HuH-7.5 (cell line): ENCODE measurements at regions not wholly inside any gene's neighbourhood (a gene's known extent, or its start where the extent isn't known, plus 50 kb on each side); places are given as distances from the start of the nearest gene placed in this dataset.

Source experiments
- DNase-seq: peaks from one replicate; pipeline ENCODE4 v3.0.0; 2011; ENCODE audit warnings: low spot score

- DNase-seq: no peak
Observed at GRCh38 chr10:2728087-2728486, 339.3 kb upstream of the PFKP start.

DNA sequence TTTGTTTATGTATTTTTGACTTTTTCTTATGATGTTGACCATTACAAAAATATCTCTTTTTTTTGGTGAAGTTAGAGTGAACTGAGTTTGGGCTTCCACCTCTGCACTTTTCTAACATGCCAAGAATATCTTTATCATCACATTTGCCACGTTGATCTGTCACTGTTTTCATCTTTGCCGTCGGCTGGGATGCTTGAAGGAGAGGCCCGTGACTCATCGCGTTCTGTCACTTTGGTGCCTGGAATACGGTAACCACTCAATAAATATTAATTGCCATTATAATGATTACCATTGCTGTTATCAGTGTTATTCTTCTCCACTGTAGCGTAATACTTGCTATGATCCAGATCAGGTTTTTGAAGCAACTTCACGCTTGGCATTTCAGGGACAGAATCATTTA is 350.8 kb upstream of the PFKP start:
- DNase-seq: no peak

DNA sequence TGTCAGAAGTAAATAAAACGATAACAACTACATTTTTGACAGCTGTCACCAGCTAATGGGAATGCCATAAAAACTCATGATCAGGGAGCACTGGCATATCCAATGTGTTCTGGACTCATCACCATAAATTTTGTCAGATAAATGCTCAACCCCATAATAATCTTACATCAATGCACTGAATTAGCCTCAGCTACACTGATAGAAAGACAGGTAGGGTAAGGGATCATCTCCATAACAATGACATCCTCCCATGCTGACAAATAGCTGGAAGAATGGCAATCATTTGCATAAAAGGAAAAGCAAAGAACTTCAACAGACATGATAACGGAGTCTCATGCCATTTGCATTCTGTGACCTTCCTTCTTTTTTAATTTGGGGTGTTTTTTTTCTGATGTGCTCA is 352.8 kb upstream of the PFKP start:
- no peak for DNase-seq

- no peak for DNase-seq
Observed at GRCh38 chr10:2703953-2704352, 363.4 kb upstream of the PFKP start.

GRCh38 chr10:2701802-2702201 is 365.5 kb upstream of the PFKP start:
- no peak for DNase-seq

- DNase-seq: no peak
Observed at GRCh38 chr10:2700626-2701305, 366.6 kb upstream of the PFKP start.

DNA sequence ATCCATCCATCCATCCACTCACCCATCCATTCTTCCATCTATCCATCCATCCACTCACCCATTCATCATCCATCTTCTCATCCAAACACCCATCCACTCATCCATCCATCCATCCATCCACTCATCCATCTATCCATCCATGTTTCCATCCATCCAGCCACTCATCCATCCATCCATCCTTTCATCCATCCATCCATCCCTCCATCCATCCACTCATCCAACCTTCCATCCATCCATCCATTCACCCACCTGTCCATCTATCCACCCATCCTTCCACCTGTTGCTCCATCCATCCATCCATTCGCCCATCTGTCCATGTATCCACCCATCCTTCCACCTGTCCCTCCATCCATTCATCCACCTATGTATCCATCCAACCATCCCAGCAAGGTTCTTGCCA is 378.4 kb upstream of the PFKP start:
- no peak for DNase-seq

- DNase-seq: no peak
Observed at GRCh38 chr10:2686691-2687090, 380.7 kb upstream of the PFKP start.

DNA sequence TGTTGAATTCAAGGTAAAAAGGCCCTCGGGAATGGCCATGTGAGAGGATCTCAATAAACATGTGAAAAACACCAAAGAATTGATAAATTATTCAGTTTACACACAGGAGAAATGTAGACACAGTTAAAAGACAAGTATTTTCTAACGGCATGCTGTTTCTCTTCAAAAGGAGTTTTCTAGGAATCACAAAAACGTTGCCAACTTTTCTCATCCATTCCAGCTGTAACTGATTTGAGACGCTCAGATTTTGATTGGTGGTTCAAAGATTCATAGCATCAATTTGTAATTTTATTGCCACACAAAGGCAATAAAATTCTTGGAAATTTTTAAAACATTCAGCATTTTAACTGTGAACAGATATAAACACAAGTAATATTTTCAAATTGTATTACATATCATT is 384.9 kb upstream of the PFKP start:
- DNase-seq: no peak

- no peak for DNase-seq
Observed at GRCh38 chr10:2681891-2682290, 385.5 kb upstream of the PFKP start.

DNA sequence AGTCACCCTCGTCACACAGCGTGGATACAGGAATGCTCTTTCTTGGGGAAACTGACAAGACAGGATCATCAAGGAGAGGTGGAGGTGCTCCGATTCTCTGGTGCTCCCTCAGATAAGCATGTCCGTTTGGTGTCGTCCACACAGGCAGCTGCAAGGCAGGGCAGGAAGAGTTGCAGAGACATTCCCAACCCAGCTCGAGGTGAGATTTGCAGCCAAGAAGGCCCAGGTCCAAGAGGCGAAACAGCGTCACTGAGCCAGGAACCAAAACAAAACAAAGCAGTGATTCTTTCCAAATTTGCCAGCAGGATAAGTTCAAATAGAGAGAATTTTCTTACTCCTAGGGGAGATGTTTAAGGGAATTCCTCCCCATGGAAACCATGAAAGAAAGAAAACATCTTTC is 386.5 kb upstream of the PFKP start:
- DNase-seq: no peak

DNA sequence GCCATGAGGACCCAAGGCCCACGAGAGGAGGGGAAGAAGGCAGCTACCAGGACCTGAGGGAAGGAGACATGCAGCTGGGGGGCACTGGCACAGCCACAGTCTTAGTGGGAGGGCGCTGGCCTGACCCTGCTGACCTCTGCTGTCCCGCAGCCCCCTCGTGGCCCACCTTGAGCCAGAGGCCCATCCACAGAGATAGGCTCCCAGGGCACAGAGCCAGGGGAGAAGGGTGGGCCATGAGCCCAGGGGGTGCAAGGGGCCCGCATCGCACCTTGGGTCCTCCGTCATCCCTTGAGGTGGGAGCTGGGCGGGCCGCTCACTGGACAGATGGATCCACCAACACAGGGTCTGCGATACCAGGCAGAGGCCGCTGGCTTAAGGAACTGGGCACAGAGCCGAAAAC is 387.7 kb upstream of the PFKP start:
- no peak for DNase-seq

DNA sequence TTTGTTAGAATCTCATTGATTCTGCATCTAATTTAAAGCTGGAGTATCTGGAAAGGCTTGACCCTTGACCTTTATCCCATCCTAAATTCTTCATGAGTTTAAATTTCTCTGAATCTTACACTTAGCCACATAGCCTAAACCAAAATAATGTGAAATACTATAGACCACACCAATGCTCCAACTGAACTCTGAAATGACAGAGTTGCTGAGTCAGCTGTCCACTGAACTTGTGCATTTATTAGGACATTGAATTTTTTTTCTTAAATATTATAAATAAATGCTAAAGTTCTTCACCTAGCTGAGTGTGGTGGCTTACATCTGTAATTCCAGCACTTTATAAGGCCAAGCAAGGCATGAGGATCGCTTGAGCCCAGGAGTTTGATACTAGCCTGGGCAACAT is 390.9 kb upstream of the PFKP start:
- no peak for DNase-seq

- no peak for DNase-seq
Observed at GRCh38 chr10:2674451-2674850, 392.9 kb upstream of the PFKP start.

DNA sequence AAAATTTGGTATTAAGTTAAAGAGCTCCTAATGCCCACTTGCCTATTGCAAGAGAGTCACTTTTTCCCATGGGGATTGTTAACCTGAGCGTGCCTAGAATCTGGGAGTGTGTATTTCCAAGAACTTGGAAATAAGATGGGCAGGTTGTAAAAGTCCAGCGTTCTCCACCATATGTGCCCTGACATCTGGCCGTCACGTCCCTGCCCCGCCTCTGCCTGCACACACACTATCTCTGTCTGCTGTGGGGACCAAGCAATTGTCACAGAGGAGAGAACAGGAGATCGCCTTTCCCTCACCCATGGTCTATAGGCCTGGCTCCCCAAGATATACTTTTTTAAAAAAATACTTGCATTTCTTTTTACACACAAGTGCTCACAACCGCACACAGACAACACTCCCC is 396.5 kb upstream of the PFKP start:
- DNase-seq: no peak

DNA sequence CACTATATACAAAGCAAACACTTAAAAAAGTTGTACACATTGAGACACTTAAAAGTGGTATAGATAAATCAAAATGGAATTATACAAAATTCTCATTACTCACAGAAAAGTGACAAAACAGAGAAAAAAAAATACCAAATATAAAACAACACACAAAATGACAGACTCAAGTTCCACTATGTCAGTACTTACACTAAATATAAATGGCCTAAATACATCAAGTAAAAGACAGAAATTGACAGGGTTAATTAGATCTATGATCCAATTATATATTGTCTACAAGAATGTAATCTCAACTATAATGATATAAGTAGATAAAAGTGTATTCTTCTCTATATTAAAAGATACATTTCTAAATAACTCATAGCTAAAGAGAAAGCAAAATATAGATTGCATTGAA is 401.6 kb upstream of the PFKP start:
- no peak for DNase-seq

DNA sequence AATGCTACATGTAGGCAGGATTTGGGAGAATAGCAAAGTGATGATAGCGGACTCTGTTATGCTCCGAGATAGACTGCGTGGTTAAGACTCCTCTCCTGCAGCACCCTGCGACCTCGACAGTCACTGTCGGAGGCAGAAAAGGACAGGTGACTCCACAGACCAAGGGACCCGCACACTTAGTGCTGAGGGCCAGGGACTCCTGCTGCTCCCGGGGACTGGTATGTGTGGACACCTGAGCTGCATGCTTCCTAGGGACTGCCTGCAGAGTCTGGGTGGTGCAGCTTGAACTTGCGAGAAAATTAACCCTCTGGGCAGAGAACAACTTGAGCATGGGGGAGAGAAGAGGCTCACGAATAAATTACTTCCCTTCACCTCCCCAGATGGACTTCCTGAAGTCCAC is 407.1 kb upstream of the PFKP start:
- no peak for DNase-seq

DNA sequence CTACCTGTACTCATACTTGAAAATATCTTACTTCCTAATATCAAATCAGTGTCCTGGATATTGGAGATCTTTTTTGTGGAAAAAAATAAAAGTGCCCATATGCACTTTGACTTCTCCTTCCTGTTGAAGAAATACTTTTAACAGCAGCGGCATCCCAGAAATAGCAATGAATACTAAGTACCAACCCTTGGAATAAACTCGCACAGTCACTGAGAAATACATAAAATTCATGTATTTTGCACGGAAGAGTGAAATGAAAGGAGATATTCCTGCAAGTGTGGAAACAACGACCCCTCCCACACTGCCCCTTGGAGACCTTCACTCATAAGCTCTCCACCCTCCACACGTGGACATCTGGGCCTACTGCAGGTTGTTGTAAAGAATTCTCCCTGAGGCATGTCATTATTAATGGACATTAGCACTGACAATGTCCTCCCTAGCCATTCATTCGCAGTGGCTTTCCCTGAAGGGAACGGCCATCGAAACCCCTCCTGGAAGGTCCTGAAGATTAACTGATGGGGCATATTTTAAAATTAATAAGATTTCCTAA is 407.6 kb upstream of the PFKP start:
- DNase-seq: no peak

DNA sequence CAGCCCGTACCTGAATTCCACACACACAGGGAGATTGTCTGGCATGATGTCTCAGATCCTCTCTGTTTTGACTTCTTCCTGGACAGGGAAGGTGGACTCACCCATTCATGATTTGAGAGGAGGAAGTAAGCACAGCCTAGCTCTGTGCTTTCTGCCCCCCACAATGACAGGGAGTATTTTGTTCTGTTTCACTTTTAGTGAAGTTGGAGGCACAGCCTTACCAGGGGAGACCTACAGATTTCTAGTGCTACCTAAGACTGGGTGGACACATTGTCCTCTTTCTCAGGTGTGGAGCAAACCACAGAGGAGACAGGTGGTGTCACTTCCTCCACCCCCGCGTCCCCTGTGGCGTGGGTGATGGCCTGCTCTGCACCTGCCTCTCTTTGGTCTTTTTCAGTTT is 408.6 kb upstream of the PFKP start:
- DNase-seq: no peak

GRCh38 chr10:2650328-2650727 is 417.0 kb upstream of the PFKP start:
- no peak for DNase-seq

GRCh38 chr10:2641028-2641427 is 426.3 kb upstream of the PFKP start:
- DNase-seq: no peak

DNA sequence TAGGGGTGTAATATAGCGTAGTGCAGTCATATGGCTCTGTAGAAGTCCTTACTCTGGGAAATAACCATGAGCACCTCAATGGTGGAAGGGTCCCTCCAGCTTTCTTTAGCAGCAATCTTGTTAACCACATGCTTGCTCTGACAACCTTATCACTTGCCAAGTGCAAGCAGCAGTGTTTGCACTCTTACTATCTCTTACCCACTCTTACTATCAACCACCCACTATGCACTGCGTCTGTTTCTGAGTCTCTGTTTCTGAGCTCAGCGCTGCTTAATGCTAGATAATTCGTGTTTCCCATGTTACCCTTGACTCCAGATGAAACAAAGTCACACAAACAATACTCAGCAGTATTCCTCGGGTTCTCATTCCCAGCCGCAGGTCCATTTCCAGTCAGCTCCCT is 433.7 kb upstream of the PFKP start:
- no peak for DNase-seq

DNA sequence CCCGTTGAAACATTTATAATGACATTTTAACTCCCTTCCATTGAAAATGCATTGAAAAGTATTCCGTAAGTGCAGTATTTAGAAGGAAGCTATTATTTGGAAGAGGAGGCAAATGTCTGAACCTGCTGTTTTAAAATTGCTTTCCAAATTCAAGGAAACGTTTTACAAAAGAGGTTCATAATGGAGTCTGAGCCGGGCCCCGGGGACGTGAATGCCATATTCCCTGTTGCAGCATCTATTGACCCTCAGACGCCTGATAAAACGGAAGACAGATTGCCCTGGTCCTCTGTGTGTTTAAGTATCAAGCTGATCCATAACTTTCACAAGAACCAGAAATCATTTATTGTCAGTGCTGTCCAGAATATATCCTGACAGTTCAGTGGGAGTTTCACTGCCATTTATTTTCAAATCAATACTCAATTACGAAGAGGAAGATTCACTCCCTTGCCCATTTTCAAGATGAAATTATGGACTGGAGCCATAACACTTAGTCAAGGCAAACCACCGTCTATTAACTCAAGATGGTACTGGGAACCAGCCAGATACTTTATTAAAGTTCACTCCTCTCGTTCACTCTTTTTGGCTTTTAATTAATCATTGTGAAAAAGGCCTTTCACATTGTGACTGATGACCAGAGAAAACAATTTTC is 435.7 kb upstream of the PFKP start:
- no peak for DNase-seq

DNA sequence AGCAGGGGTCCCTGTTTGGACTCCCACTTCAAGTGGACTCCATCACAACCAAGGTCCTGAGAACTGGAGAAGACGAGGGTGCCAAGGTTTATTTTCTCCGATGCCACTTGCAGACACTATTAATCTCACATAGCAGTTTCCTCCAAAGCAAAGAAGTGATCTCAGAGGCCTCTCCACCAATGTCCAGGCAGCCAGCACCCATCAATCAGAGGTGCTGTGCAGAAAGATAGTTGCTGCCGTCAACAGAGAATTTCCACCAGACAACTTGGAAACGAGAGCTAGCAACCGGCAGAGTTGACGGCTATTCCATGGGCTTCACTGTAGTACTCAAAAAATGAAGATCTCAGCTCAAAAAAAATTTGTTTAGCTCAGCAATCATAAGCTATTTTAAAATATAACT is 438.6 kb upstream of the PFKP start:
- no peak for DNase-seq
